Esophagus squamous epithelium (tissue), 5 donors: ENCODE measurements at regions not wholly inside any gene's neighbourhood (a gene's known extent, or its start where the extent isn't known, plus 50 kb on each side); places are given as distances from the start of the nearest gene placed in this dataset.

Experiments used
- DNase-seq: peaks from one replicate; lab custom pipeline; 2025; lab: John Stamatoyannopoulos, UW
- H3K27ac ChIP-seq, 4 donors: fragments of 200-600 bp; sonication (generic); one replicate each; pipeline ENCODE4 v1.5.1; 2016 to 2019; ENCODE audit warnings: mild to moderate bottlenecking in 1 of 4
- H3K27me3 ChIP-seq, 4 donors: fragments of 200-600 bp; sonication (generic); 1 replicate in 3 of 4; 2 replicates in 1 of 4; pipeline versions ENCODE4 v1.5.1 to v1.6.0; 2017 to 2021; ENCODE audit warnings: antibody characterized with exemption in 1 of 4
- H3K36me3 ChIP-seq, 3 donors: fragments of 200-600 bp; sonication (generic); one replicate each; pipeline ENCODE4 v1.5.1; 2016 to 2019
- H3K4me1 ChIP-seq, 3 donors: fragments of 200-600 bp; sonication (generic); one replicate each; pipeline ENCODE4 v1.5.1; 2017 to 2019
- H3K4me3 ChIP-seq, 4 donors: fragments of 200-600 bp; sonication (generic); 1 replicate in 3 of 4; 2 replicates in 1 of 4; pipeline ENCODE4 v1.5.1; 2016 to 2019; ENCODE audit warnings: mild to moderate bottlenecking in 2 of 4, moderate library complexity in 1 of 4
- H3K9me3 ChIP-seq, 3 donors: fragments of 200-600 bp; sonication (generic); one replicate each; pipeline ENCODE4 v1.5.1; 2016 to 2019
- CTCF ChIP-seq, 6 experiments: fragments of 450-650 bp in 4 of 6; fragments of 200-600 bp in 2 of 6; sonication (generic) in 2 of 6; IDR thresholded peaks; one replicate each; pipeline ENCODE4 v1.5.1; 2016 to 2019; ENCODE audit warnings: antibody characterized with exemption in 6 of 6, mild to moderate bottlenecking in 4 of 6, moderate library complexity in 4 of 6
- POLR2A ChIP-seq, 4 donors: fragments of 450-650 bp; IDR thresholded peaks; one replicate each; pipeline ENCODE4 v1.6.1; 2017; ENCODE audit warnings: antibody characterized with exemption in 4 of 4, mild to moderate bottlenecking in 4 of 4, moderate library complexity in 3 of 4
- WGBS, 2 donors: methylation state at CpG; one replicate each; pipeline ENCODE4 v1.1.5; 2018; 5-methylcytosine and 5-hydroxymethylcytosine counted together
- intact Hi-C: fragments of 100-400 bp; cut with DNase I; formaldehyde crosslinking; loops from one replicate; pipeline ENCODE4 v1.15.0; 2022
- donor health status: DM: yes; HTN: yes; CAD: no.

- Histone ChIP-seq H3K4me3 (no peak overlapping the region), H3K9me3 (no peaks in the 10 kb centered on the region), H3K27ac (no peak overlapping the region), H3K4me1 (peaks cover 0 to 7% (median 0%) of the 10 kb centered on the region in 3 donors), H3K36me3 (no peaks in the 10 kb centered on the region), H3K27me3 (peaks cover 0 to 33% (median 0%) of the 10 kb centered on the region in 4 donors)
- TF ChIP-seq CTCF (IDR thresholded peaks at IDR 0.05) (no peak), POLR2A (IDR thresholded peaks at IDR 0.05) (no peak)
- intact Hi-C loops, result loop anchor here (10.0 kb wide), 1 partner anchor 222 kb away; the partner anchor contains the start of gene CEP43
- no peak for DNase-seq
- WGBS, 2 donors, result 67 to 68% methylated on average over 8 of the region's 8 CpGs
These were observed 145.5 kb upstream of the RPS6KA2 start for GRCh38 chr6:166772518-166772917.

- 87 to 88% methylated on average over 13 of the region's 13 CpGs for WGBS, 2 donors
- H3K27me3 ChIP-seq, result peaks cover 0 to 33% (median 0%) of the 10 kb centered on the region in 4 donors
- intact Hi-C loops, result loop anchor here (10.0 kb wide), 1 partner anchor 223 kb away; the partner anchor contains the start of gene CEP43
- H3K9me3 ChIP-seq, result no peaks in the 10 kb centered on the region
- H3K4me1 ChIP-seq, result peaks cover 0 to 7% (median 0%) of the 10 kb centered on the region in 3 donors
- H3K36me3 ChIP-seq, result no peaks in the 10 kb centered on the region
- no peak overlapping the region for H3K4me3 ChIP-seq
- H3K27ac ChIP-seq, result no peak overlapping the region
- no peak for TF ChIP-seq POLR2A (IDR thresholded peaks at IDR 0.05)
- no peak for TF ChIP-seq CTCF (IDR thresholded peaks at IDR 0.05)
- DNase-seq, result no peak
These were observed 144.7 kb upstream of the RPS6KA2 start for GRCh38 chr6:166771701-166772100.

GRCh38 chr6:166770216-166771116 lies 143.4 kb upstream of the RPS6KA2 start:
- DNase-seq, result no peak
- Histone ChIP-seq H3K27me3 (peaks cover 0 to 21% (median 0%) of the 10 kb centered on the region in 4 donors), H3K36me3 (no peaks in the 10 kb centered on the region), H3K4me1 (peaks cover 0 to 6% (median 0%) of the 10 kb centered on the region in 3 donors), H3K27ac (no peak overlapping the region), H3K4me3 (no peak overlapping the region), H3K9me3 (no peaks in the 10 kb centered on the region)
- TF ChIP-seq CTCF (IDR thresholded peaks at IDR 0.05) (no peak), POLR2A (IDR thresholded peaks at IDR 0.05) (no peak)
- WGBS, 2 donors, result 81 to 85% methylated on average over 19 of the region's 19 CpGs
- intact Hi-C loops, result loop anchor here (10.0 kb wide), 1 partner anchor 224 kb away; the partner anchor contains the start of gene CEP43

- Histone ChIP-seq H3K4me3 (no peak overlapping the region), H3K36me3 (no peaks in the 10 kb centered on the region), H3K27ac (no peak overlapping the region), H3K9me3 (no peaks in the 10 kb centered on the region), H3K27me3 (peaks cover 0 to 16% (median 0%) of the 10 kb centered on the region in 4 donors), H3K4me1 (no peaks in the 10 kb centered on the region)
- intact Hi-C loops, result loop anchor here (10.0 kb wide), 1 partner anchor 225 kb away; the partner anchor contains the start of gene CEP43
- DNase-seq, result no peak
- no peak for TF ChIP-seq POLR2A (IDR thresholded peaks at IDR 0.05)
- no peak for TF ChIP-seq CTCF (IDR thresholded peaks at IDR 0.05)
- 84 to 95% methylated on average over 7 of the region's 7 CpGs for WGBS, 2 donors
These were observed 142.6 kb upstream of the RPS6KA2 start for GRCh38 chr6:166769648-166770047.

GRCh38 chr6:166768761-166769160 lies 141.7 kb upstream of the RPS6KA2 start:
- H3K4me1 ChIP-seq, result no peaks in the 10 kb centered on the region
- intact Hi-C loops, result no loop called here
- H3K9me3 ChIP-seq, result no peaks in the 10 kb centered on the region
- TF ChIP-seq CTCF (IDR thresholded peaks at IDR 0.05), result no peak
- H3K27ac ChIP-seq, result no peak overlapping the region
- DNase-seq, result no peak
- WGBS, 2 donors, result 70 to 76% methylated on average over 6 to 7 of the region's 8 CpGs
- peaks cover 0 to 10% (median 0%) of the 10 kb centered on the region in 4 donors for H3K27me3 ChIP-seq
- no peak overlapping the region for H3K4me3 ChIP-seq
- no peaks in the 10 kb centered on the region for H3K36me3 ChIP-seq
